Hepatocyte (in vitro differentiated cells): ENCODE measurements at regions not wholly inside any gene's neighbourhood (a gene's known extent, or its start where the extent isn't known, plus 50 kb on each side); places are given as distances from the start of the nearest gene placed in this dataset.

Experiments used
- CTCF ChIP-seq: fragments of 200-600 bp; sonication (generic); IDR thresholded peaks from 2 replicates; pipeline ENCODE4 v1.5.1; 2016; ENCODE audit warnings: antibody characterized with exemption, mild to moderate bottlenecking; ENCODE audit not compliant: poor library complexity
- EZH2 ChIP-seq: fragments of 200-600 bp; sonication (generic); IDR thresholded peaks from 2 replicates; pipeline ENCODE4 v1.6.1; 2016; ENCODE audit warnings: antibody characterized with exemption, mild to moderate bottlenecking, borderline replicate concordance

- TF ChIP-seq EZH2 (no peak), CTCF (no peak)
Observed at GRCh38 chr5:5711112-5711511, 288.6 kb downstream of the ICE1 start.
